Adrenal gland (tissue), 9 donors: ENCODE measurements at regions not wholly inside any gene's neighbourhood (a gene's known extent, or its start where the extent isn't known, plus 50 kb on each side); places are given as distances from the start of the nearest gene placed in this dataset.

ENCODE experiments used
- DNase-seq, 7 donors: peaks; one replicate each; pipeline ENCODE4 v3.0.0-alpha.2; 2019 to 2020
- H3K27ac ChIP-seq, 5 donors: fragments of 200-600 bp; sonication (generic) in 4 of 5; 1 replicate in 3 of 5; 2 replicates in 2 of 5; pipeline versions ENCODE4 v1.5.1 to v1.8.0; 2016 to 2020; ENCODE audit warnings: mild to moderate bottlenecking in 1 of 5
- H3K27me3 ChIP-seq: fragments of 200-600 bp; 2 replicates; pipeline ENCODE4 v1.8.0; 2021
- H3K36me3 ChIP-seq, 2 donors: fragments of 200-600 bp; replicated peaks in 1 of 2; 1 replicate in 1 of 2; 2 replicates in 1 of 2; pipeline versions ENCODE4 v1.5.1 to v1.8.0; 2018 to 2022
- H3K4me1 ChIP-seq, 2 donors: fragments of 200-600 bp; replicated peaks in 1 of 2; 1 replicate in 1 of 2; 2 replicates in 1 of 2; pipeline versions ENCODE4 v1.5.1 to v1.8.0; 2018 to 2021
- H3K4me3 ChIP-seq, 4 donors: fragments of 200-600 bp; sonication (generic) in 3 of 4; one replicate each; pipeline ENCODE4 v1.5.1; 2016 to 2018
- H3K9me3 ChIP-seq, 3 donors: fragments of 200-600 bp; sonication (generic) in 1 of 3; replicated peaks in 1 of 3; 1 replicate in 2 of 3; 2 replicates in 1 of 3; pipeline versions ENCODE4 v1.5.1 to v1.8.0; 2016 to 2021
- CTCF ChIP-seq, 6 experiments: fragments of 450-650 bp in 4 of 6; fragments of 200-600 bp in 2 of 6; sonication (generic) in 1 of 6; IDR thresholded peaks; 1 replicate in 5 of 6; 2 replicates in 1 of 6; pipeline versions ENCODE4 v1.5.1 to v1.8.0; 2016 to 2021; ENCODE audit warnings: antibody characterized with exemption in 6 of 6, mild to moderate bottlenecking in 2 of 6, moderate library complexity in 1 of 6
- POLR2A ChIP-seq, 2 donors: fragments of 450-650 bp; IDR thresholded peaks; one replicate each; pipeline ENCODE4 v1.6.1; 2017; ENCODE audit warnings: antibody characterized with exemption in 2 of 2, mild to moderate bottlenecking in 2 of 2, moderate library complexity in 1 of 2
- WGBS, 4 donors: extraction: QIAGEN DNeasy Blood & Tissue Kit in 2 of 4; methylation state at CpG; one replicate each; pipeline versions ENCODE4 v1.1.5 to v1.1.7; 2013 to 2017; 5-methylcytosine and 5-hydroxymethylcytosine counted together
- intact Hi-C, 2 donors: fragments of 100-400 bp; cut with DNase I; formaldehyde crosslinking; loops; one replicate each; pipeline versions ENCODE4 v1.14.1 to v1.15.0; 2022 to 2023
- donor health status: healthy with polysubstance abuse.
- donor health status: Bipolar disorder and iron deficiency.
- donor health status: DM: yes; HTN: yes; CAD: no.
- donor health status: DM: no; HTN: no; CAD: no.
- donor health status: DM: no; HTN: no; CAD: no.

GRCh38 chr5:143533978-143534760 is 130.7 kb upstream of the NR3C1 start:
- intact Hi-C loops = no loop called here
- 77 to 90% (median 84%) methylated on average over 3 of the region's 3 CpGs for WGBS, 4 donors
- H3K27ac ChIP-seq = no peak overlapping the region
- no peaks in the 10 kb centered on the region for H3K9me3 ChIP-seq
- DNase-seq = no peak
- no peaks in the 10 kb centered on the region for H3K36me3 ChIP-seq
- H3K4me1 ChIP-seq = no peaks in the 10 kb centered on the region
- H3K4me3 ChIP-seq = no peak overlapping the region
- H3K27me3 ChIP-seq = no peaks in the 10 kb centered on the region
- TF ChIP-seq POLR2A (IDR thresholded peaks at IDR 0.05) = no peak
- TF ChIP-seq CTCF (IDR thresholded peaks at IDR 0.05) = no peak

- TF ChIP-seq POLR2A (IDR thresholded peaks at IDR 0.05) = no peak
- TF ChIP-seq CTCF (IDR thresholded peaks at IDR 0.05) = no peak
- no peaks in the 10 kb centered on the region for H3K9me3 ChIP-seq
- intact Hi-C loops = no loop called here
- H3K4me1 ChIP-seq = no peaks in the 10 kb centered on the region
- H3K27me3 ChIP-seq = no peaks in the 10 kb centered on the region
- no peak for DNase-seq
- WGBS, 4 donors = 73 to 81% (median 77%) methylated on average over 3 of the region's 3 CpGs
- H3K36me3 ChIP-seq = no peaks in the 10 kb centered on the region
- H3K27ac ChIP-seq = no peak overlapping the region
- no peak overlapping the region for H3K4me3 ChIP-seq
Observed at GRCh38 chr5:143533475-143533874, 130.0 kb upstream of the NR3C1 start.

GRCh38 chr5:143527808-143528207 is 124.3 kb upstream of the NR3C1 start:
- Histone ChIP-seq H3K27ac (no peak overlapping the region), H3K36me3 (no peaks in the 10 kb centered on the region), H3K4me1 (no peaks in the 10 kb centered on the region), H3K27me3 (peaks cover 6% of the 10 kb centered on the region), H3K4me3 (no peak overlapping the region), H3K9me3 (no peaks in the 10 kb centered on the region)
- DNase-seq = no peak
- TF ChIP-seq CTCF (IDR thresholded peaks at IDR 0.05) (no peak), POLR2A (IDR thresholded peaks at IDR 0.05) (no peak)
- WGBS, 4 donors = 92 to 97% (median 95%) methylated on average over 4 of the region's 4 CpGs
- intact Hi-C loops = no loop called here

- 85 to 94% (median 93%) methylated on average over 1 of the region's 1 CpG for WGBS, 4 donors
- H3K27ac ChIP-seq = no peak overlapping the region
- intact Hi-C loops = no loop called here
- H3K4me3 ChIP-seq = no peak overlapping the region
- no peaks in the 10 kb centered on the region for H3K9me3 ChIP-seq
- TF ChIP-seq CTCF (IDR thresholded peaks at IDR 0.05) = no peak
- TF ChIP-seq POLR2A (IDR thresholded peaks at IDR 0.05) = no peak
- peaks cover 6% of the 10 kb centered on the region for H3K27me3 ChIP-seq
- H3K4me1 ChIP-seq = no peaks in the 10 kb centered on the region
- H3K36me3 ChIP-seq = no peaks in the 10 kb centered on the region
- DNase-seq = no peak
Observed at GRCh38 chr5:143525176-143525575, 121.7 kb upstream of the NR3C1 start.
